ENCODE measurements at regions not wholly inside any gene's neighbourhood (a gene's known extent, or its start where the extent isn't known, plus 50 kb on each side); places are given as distances from the start of the nearest gene placed in this dataset.

- no peak for DNase-seq (ENCODE audit: low read depth)
Measured at GRCh38 chr9:19999491-20000057, 210.7 kb upstream of the SLC24A2 start.

DNA sequence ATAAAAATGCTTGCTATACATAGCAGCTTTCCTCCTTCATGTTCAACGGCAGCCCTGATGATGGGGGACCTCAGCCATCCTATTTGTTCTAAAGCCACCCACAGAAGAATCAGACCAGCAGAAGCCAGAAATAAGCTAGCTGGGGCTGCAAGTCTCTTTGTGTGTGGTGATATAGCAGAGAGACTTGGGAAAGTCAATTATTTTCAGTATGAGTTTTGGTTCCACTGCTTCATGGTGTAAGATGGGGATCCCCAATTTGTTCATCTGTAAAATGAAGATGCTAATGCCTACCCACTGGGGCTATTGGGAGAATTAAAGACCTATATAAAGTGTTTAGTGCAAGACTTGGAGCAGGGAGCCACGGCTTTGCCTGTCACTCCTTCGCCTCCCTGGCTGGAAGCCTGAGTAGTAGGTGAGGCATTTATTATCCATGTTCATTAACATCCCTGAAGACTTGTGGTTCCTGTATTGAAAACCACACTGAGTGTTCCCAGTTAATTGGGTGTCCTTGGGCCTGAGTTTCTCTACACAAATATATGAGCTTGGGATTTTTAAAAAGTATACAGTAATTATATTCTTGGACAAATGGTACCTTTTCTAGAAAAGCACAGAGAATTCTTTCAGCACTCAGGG is 210.1 kb upstream of the SLC24A2 start:
- no peak for DNase-seq (ENCODE audit: low read depth)

- DNase-seq (ENCODE audit: low read depth): no peak
Measured at GRCh38 chr9:19998153-19998552, 209.3 kb upstream of the SLC24A2 start.

DNA sequence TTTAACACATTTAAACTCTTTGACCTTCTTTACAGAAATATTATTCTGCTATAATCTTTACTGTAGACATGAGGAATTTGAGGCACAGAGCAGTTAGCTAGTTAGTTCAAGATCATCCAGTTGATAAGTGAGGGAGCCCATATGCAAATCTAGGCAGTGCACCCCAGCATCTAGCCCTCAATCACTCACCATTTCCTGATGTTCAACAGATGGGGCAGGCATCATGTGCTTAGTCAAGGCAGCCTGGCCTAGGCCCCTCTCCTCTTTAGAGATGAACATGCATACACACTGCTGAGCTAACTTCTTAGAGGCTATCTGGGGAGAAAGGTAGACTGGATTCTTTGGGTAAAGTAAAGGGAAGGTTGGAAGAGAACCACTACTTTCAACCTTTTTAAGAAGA is 206.8 kb upstream of the SLC24A2 start:
- DNase-seq (ENCODE audit: low read depth): no peak

GRCh38 chr9:19994296-19994695 is 205.5 kb upstream of the SLC24A2 start:
- DNase-seq (ENCODE audit: low read depth): no peak

DNA sequence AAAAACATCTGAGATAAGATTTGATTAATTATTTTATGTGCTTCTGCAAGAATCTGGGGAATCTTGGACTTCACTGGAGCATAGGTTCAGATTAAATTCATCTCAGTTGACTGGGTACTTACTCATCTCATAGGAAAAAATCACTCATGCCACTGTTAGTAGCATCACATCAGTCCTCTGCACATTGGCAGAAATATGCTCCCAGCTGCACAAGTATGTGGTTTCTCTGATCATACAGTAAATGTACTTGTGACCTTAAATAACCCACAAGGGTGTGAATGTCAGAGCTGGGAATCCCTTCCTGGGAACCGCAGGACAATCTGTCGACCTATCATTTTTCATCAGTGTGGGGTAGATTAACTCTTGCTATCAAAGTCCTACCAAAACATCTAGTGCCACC is 203.7 kb upstream of the SLC24A2 start:
- DNase-seq (ENCODE audit: low read depth): no peak

GRCh38 chr9:19989213-19989612 is 200.4 kb upstream of the SLC24A2 start:
- no peak for DNase-seq (ENCODE audit: low read depth)

DNA sequence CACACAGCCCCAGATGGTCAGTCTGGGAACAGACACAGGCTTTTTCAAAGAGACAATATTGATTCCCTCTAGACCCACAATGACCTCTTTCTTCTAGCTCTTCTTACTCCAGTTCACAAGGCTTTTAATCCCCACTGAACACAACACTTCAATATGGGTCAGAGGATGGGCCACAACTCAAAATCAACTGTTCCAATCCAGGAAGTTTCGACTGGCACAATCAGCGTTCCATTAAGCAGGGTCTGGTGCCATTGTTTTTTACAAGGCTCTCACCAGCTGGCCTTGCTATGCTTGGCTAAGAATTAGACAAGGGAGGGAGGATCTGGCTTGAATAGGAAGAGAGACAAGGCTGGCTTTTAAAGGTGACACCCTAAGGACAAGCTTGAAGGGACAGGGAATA is 199.4 kb upstream of the SLC24A2 start:
- DNase-seq (ENCODE audit: low read depth): no peak

GRCh38 chr9:19985081-19985480 is 196.2 kb upstream of the SLC24A2 start:
- DNase-seq (ENCODE audit: low read depth): no peak

- no peak for DNase-seq (ENCODE audit: low read depth)
Measured at GRCh38 chr9:19976226-19976625, 187.4 kb upstream of the SLC24A2 start.

DNA sequence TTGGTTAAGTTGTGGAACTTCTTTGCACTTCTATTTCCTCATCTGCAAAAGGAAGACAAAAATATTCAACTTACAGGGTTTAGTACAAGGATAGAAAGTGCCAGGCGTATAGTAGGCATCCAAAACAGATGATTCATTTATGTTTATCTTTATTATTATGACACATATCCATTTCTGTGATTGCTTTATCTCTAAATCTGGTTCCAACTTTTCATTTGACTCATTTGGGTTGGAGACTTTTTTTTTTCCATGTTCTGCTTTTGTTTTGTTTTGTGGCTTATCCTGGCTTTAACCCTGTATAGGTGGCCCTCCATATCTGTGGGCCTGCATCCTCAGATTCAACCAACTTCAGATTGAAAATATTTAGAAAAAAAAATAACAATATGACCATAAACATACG is 186.7 kb upstream of the SLC24A2 start:
- no peak for DNase-seq (ENCODE audit: low read depth)

DNA sequence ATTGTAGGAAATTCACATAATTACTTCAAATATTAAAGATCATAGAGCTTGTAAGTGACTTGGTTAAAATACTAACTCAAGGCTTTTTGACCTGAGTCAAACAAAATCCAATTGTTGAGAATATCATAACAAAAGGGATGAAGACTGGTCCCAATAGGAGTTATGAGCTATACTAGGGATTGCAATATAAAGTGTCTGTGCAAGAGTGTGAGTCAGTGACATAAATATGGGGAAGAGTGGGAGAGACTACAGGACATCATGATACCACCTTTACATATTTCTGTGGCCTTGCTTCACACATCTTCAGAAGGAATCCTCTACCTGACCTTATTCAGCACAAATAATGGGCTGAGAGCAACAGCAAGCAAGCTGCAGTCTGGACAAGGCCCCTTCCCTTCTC is 180.9 kb upstream of the SLC24A2 start:
- DNase-seq (ENCODE audit: low read depth): no peak

DNA sequence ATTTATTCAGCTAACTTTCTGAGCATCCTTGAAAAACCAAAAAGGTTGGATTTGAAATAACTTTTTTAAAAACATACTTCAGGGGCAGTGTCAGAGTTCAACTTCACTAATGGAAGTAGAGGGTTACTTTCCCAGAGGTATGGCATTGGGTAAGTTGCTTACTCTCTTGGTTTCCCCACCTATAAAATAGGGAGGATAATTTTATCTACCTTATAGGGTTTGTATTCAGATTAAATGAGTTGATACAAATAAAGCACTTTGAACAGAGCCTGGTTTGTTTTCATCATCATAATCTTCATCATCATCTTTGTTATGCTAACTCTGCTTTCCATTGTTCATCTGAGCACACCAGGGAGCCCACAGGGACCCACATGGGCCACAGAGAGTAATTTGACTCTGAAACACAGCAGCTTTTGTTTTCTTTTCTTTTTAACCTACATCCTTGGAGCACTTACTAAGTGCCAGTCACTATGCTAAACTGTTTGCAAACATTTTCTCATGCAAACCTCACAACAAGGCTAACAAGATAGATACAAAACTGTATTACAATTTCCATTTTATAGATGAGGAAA is 179.1 kb upstream of the SLC24A2 start:
- DNase-seq (ENCODE audit: low read depth): no peak

DNA sequence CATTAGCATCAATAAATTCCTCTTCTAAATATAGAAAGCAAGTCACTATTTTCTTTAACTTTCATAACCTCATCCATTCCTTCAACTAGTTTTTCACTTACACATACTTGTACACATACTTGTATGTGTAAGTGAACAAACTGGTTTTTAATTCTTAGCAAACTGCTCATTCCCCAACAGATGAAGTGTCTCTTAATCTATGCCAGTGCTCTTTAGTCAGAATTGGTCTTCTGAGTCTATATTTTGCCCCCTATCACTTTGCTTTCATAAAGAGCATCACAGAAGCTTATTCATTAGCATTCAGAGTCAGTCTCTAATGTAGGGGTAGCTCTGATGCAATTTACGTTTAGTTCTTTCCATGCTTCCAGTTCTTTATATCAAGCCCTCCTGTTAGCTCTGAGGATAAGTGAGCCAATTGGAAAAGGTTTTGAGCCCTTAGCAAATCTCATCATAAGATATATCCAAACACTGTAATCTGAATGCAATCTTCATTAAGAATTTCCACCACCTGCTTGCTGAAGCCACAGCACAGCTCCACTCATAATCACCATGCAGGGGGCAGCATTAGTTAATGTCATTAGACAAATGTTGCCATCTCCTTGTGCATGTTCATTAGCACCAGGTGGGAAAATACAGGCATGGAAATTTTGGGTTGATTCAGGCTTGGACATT is 178.5 kb upstream of the SLC24A2 start:
- DNase-seq (ENCODE audit: low read depth): no peak

DNA sequence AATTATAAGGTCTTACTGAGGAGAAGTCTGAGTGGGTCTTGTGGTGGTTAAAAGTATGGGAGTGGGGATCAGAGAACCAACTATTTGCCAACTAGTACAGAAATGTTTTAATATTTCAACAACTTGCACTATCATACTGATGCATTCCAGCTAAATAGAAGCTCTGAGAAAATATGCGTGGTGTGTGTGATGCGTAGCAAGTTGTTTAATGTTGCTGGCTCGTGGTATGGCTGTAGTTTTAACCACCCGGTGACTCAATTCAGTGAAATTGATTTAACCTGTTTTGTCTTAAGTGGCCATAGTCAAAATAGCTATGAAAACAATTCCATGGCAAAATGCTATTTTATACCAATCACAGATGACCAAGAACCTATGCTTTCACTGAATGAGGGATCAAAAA is 176.5 kb upstream of the SLC24A2 start:
- DNase-seq (ENCODE audit: low read depth): no peak

DNA sequence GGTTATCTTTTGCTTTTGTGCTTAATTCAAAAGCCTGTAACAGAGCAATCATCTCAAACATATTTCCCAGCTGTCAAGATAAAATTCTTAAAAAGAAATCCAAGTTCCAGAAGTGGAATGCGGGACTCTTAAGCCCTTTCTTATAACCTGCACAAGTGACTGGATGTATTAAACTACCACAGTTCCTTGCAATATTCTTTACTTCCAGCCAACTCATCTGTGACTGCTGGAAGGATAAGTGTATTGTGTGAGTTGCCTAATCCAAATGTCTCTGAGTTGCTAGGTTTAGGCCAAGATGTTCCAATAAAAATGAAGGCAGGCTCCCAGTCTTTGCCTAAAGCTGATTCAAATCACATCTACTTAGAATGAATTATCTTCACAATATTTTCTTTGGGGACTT is 159.2 kb upstream of the SLC24A2 start:
- no peak for DNase-seq (ENCODE audit: low read depth)

- DNase-seq (ENCODE audit: low read depth): no peak
Measured at GRCh38 chr9:19946441-19947109, 157.7 kb upstream of the SLC24A2 start.

DNA sequence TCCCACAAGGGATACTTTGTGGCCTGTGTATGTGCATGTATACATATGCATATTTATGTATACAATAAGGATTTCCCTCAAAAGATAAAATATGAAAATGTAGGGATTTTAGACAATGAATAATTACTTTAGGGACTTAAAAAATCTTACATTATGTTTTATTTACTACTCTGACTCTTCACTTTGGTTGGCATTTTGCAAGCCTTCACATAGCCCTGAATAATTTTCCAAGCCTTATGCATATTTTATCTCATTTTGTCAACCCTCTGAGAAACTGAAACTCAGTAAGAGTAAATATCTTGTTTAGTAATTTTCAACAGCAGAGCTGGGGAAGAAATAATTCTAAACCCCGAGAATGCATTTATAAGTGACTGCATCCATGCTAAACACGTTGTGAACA is 153.0 kb upstream of the SLC24A2 start:
- no peak for DNase-seq (ENCODE audit: low read depth)

DNA sequence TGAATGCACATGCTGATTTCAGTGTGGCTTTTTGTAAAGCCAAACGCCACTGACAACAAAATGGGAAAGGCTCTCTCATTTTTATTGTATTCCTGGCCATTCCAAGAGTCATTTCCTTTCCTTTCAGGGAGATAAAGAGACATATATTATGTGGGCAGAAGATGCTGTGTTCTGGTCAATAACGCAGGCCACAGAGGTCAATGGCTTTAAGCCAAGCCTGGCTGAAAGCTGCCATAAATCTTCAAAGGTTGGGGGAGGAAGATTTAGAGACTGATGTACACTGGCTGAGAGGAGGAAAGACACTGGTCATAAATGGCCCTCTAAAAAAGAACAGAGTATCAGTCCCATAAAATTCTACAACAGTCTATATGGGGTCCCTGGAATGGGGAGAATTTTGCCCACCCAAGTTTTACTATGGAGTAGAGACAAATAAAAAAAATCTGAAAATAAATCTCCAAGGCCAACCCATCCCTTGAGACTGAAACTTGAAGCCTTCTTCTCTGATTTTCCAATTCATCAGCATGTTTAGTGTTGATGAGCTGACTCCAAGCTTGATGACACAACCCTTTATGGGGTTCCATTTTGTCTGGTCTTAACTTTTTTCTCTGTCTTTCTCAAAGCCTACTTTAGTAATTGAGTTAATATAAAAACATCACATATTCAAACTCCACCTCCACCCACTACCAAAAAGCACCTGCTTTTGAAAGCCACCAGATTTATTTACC is 152.1 kb upstream of the SLC24A2 start:
- DNase-seq (ENCODE audit: low read depth): no peak

GRCh38 chr9:19939734-19940278 is 151.0 kb upstream of the SLC24A2 start:
- no peak for DNase-seq (ENCODE audit: low read depth)

- DNase-seq (ENCODE audit: low read depth): no peak
Measured at GRCh38 chr9:19938990-19939733, 150.3 kb upstream of the SLC24A2 start.
